Activated CD8-positive, alpha-beta memory T cell treated with anti-CD3 and anti-CD28 coated beads, Interleukin-2, amount 10 ng/mL, durations not matched to agents 7 days and 5 days (primary cell): ENCODE measurements at regions not wholly inside any gene's neighbourhood (a gene's known extent, or its start where the extent isn't known, plus 50 kb on each side); places are given as distances from the start of the nearest gene placed in this dataset.

Experiments
- ATAC-seq: fragments of 150-1000 bp; cut with Tn5 transposase; one replicate; pipeline ENCODE4 v1.10.0; 2021; ENCODE audit warnings: moderate library complexity
- CTCF ChIA-PET: fragments of 350-600 bp; sonication (Branson Sonifier 250); formaldehyde crosslinking; loops from one replicate; lab custom pipeline; 2021; ENCODE audit warnings: antibody characterized with exemption; lab: Charles Lee
- DNase-seq: peaks from one replicate; pipeline ENCODE4 v3.0.0-alpha.2; 2020
- H3K27ac Mint-ChIP-seq: one replicate; pipeline ENCODE4 v1.8.0; 2021; ENCODE audit warnings: mild to moderate bottlenecking, mixed read lengths
- H3K27me3 Mint-ChIP-seq: one replicate; pipeline ENCODE4 v1.8.0; 2021; ENCODE audit warnings: mixed read lengths
- H3K36me3 Mint-ChIP-seq: one replicate; pipeline ENCODE4 v1.8.0; 2021; ENCODE audit warnings: mild to moderate bottlenecking, mixed read lengths
- H3K4me1 Mint-ChIP-seq: one replicate; pipeline ENCODE4 v1.8.0; 2021; ENCODE audit warnings: mixed read lengths
- H3K4me3 Mint-ChIP-seq: one replicate; pipeline ENCODE4 v1.8.0; 2021; ENCODE audit warnings: mild to moderate bottlenecking, moderate library complexity, mixed read lengths
- H3K9me3 Mint-ChIP-seq: one replicate; pipeline ENCODE4 v1.8.0; 2022; ENCODE audit warnings: low read depth, mixed read lengths

DNA sequence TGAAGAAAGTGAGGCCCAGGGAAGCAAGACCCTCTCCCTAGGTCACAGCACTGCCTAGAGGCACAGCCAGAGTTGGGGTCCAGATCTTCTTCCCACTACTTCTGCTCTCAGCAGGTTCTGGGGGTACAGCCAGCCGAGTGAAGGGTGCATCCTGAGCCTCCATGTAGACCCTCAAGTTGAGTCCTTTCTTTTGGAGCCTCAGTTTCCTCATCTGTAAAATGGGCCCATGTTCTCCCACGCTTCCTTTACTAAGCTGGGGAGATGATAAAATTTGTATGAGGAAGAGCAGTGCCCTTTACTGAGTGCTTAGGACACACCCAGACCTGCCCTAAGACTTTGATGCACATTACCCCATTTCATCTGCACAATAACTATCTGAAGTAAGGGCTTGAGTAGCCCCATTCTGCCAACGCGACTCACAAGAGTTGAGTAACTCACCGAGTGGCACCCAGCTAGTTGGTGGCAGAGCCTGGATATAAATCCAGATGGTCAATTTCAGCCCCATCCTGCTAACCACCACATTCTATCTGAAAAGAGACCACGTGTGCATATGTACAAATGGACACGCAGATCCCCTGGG, 64.3 kb upstream of the GGTA1 start:
- CTCF ChIA-PET, result no interaction called here
- Mint-ChIP-seq H3K27ac (no peak overlapping the region), H3K4me3 (no peak overlapping the region), H3K4me1 (peaks cover 2% of the 10 kb centered on the region), H3K9me3 (no peaks in the 10 kb centered on the region), H3K27me3 (peaks cover 3% of the 10 kb centered on the region), H3K36me3 (no peaks in the 10 kb centered on the region)
- no peak for ATAC-seq
- DNase-seq, result no peak

DNA sequence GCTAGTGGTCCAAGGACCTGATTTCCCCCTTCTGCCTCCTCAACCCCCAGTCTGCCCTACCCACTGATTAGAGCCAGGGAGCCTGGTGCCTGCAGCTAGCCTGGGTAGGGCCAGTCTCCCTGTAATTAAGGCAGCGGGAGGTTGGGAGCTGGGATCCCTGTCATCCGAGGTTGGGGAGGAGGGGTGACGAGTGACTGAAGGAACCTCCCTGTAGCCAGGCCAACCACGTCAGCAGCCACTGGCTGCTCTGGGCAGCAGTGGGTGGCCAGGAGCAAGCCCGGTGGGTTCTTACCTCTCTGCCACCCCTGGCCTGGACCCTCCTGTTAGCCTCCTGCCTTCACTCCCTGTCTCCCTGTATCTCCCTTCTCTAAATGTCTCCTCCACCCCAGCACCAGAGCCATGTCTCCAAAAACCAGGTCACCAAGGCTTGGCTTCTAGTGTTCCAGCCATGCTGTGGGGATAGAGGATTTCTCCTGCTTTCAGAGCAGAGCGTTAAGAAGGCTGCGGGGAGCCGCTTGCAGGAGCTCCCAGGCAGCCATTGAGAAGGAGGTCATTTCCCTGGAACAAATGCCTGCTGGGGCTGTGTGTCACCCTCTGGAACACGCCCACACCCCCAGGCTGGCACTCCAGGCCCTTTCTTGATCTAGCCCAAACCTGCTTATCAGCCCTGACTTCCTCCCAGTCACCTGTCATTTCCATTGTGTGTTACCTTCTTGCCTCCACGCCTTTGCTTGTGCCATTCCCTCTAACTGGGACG, 65.0 kb upstream of the GGTA1 start:
- CTCF ChIA-PET, result no interaction called here
- ATAC-seq, result no peak
- no peak for DNase-seq

DNA sequence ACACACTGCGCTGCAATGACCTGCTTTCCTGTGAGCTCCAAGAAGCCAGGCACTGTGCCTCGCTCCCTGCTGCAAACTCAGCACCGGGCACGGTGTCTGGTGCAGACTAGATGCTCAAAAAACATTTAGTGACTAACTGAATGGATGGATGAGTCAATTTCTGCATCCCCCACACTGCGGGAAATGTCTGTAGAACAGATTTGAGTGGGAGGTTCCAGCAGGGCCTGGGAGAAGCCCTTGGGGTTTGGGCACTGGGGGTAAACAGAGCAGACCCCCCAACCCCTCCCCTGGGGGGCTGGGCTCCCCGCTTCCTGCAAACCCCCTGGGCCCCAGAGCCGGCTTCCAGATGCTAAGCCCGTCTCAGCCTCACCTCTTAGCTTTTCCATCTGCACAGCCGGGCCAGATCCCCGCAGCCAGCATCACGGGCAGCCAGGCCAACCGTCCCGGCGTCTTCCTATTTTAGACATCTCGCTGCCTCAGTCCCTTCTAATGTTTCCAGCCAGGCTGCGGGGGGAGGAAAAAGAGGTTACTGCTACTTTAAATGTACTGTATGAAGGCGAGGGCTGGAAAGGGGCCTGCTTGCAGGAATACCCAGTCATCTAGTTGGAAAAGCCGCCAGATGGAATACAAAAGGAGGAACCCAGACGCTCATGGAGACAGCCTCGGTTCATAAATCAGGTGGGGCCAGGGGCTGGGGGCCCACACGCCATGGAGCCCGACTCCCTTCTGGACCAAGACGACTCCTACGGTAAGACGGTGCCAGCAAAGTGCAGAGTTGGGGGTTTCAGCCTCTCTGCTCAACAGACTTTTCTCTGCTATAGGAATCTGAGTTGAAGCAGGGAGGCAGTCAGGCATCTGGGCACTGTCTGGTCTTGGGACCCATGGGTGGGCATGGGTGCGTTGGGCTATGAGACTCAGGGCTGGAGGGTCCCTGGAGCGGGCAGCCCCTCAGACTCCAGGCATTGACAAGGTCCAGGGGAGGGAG, 67.1 kb upstream of the GGTA1 start:
- DNase-seq, result no peak
- Mint-ChIP-seq H3K27me3 (peaks cover 11% of the 10 kb centered on the region), H3K4me3 (no peak overlapping the region), H3K4me1 (no peaks in the 10 kb centered on the region), H3K36me3 (no peaks in the 10 kb centered on the region), H3K27ac (no peak overlapping the region), H3K9me3 (no peaks in the 10 kb centered on the region)
- CTCF ChIA-PET, result interaction anchor here (1.2 kb wide), 1 partner anchor 21 kb away, joined by 3 read pairs; no protein-coding TSS in a partner anchor
- no peak for ATAC-seq

More for the DNA sequence above, 65.0 kb upstream of the GGTA1 start:
- no peak overlapping the region for H3K4me3 Mint-ChIP-seq
- no peak overlapping the region for H3K27ac Mint-ChIP-seq
- no peaks in the 10 kb centered on the region for H3K9me3 Mint-ChIP-seq
- H3K27me3 Mint-ChIP-seq, result peaks cover 3% of the 10 kb centered on the region
- peaks cover 2% of the 10 kb centered on the region for H3K4me1 Mint-ChIP-seq
- H3K36me3 Mint-ChIP-seq, result no peaks in the 10 kb centered on the region

DNA sequence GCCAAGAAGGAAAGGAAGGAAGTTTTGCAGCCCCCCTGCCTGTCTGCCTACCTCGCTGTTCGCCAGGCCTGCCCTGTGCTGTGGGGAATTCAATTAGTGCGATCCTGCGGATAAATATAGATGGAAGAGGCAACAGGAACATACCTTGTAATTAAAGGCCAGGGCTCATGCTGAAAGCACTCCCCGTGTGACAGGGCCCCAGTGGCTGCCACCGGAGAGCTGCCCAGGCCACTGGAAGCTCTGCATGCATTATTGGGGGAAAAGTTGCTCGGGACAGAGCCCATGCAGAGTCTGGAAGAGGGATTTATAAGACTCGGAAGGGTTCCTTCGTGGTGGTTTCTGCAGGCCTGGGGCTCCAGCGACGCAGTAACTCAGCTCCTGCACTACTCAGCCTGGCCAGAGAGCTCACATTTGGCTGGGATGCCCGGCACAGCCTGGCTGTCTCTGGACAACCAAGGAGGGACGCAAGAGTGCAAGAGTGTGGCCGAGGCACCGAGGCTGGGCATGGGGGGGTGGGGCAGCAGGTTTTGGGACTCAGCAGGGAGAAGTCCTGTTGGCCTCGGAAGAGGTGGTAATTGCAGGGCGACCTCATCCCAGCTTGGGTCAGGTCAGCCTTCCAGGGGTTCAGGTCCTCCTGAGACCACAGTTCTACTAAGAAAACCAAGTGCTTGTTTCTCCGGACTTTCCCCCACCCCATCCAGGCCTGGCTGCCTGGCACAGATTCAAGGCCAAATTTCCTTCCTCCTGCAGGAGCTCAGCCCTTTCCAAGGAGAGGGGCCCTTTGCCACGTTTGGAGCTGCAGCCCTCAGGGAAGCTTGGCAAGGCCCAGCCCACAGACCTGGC, 68.1 kb upstream of the GGTA1 start:
- no peaks in the 10 kb centered on the region for H3K36me3 Mint-ChIP-seq

DNA sequence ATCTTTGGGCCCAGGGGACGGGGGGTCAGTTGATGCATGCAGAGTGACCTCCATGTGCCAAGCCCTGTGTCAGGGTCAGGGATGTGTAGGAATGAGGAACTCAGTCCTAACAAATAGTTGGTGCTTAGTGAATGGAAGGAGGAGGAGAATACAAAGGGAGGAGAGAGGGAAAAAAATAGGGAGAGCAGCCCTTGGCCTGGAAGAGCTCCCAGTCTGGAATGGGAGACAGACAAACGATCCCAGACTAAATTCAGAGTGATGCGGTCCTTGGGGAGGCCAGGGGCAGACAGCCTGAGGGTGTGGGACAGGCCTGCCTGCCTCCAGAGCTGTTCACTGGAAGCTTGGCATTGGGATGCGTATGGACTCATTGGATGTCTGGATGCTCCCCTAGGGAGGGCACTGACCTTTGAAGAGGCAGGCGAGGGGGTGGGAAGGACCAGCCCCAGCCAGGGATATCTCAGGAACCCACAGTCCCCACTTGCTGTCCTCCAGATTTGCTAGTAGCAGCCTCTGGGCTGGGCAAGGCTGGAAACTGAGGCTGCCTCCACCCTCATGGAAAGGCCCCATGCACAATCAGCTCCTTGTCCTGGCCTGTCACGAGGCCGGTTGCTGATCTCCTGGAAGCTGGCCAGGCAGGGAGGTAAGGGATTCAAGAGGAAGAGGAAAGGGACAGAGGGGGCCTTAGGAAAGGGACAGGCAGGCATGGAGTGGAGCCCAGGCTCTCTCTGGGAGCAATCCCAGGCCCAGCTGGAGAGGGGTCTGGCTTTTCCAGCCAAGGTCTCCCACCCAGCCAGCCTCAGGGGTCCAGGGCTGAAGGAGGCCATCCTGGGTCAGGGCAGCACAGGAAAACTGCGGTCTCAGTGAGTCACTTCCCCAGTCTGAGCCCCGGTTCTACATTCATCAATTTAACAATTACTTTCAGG, 69.0 kb upstream of the GGTA1 start:
- H3K27ac Mint-ChIP-seq, result no peak overlapping the region
- CTCF ChIA-PET, result interaction anchor here (1.2 kb wide), 1 partner anchor 23 kb away, joined by 3 read pairs; no protein-coding TSS in a partner anchor
- no peaks in the 10 kb centered on the region for H3K9me3 Mint-ChIP-seq
- DNase-seq (no peak), ATAC-seq (no peak)
- peaks cover 11% of the 10 kb centered on the region for H3K27me3 Mint-ChIP-seq
- no peak overlapping the region for H3K4me3 Mint-ChIP-seq
- H3K36me3 Mint-ChIP-seq, result no peaks in the 10 kb centered on the region
- H3K4me1 Mint-ChIP-seq, result no peaks in the 10 kb centered on the region

More for the DNA sequence above, 68.1 kb upstream of the GGTA1 start:
- CTCF ChIA-PET, result interaction anchor here (1.2 kb wide), 1 partner anchor 22 kb away, joined by 3 read pairs; no protein-coding TSS in a partner anchor
- Mint-ChIP-seq H3K27me3 (peaks cover 11% of the 10 kb centered on the region), H3K4me3 (no peak overlapping the region), H3K4me1 (no peaks in the 10 kb centered on the region), H3K27ac (no peak overlapping the region), H3K9me3 (no peaks in the 10 kb centered on the region)
- ATAC-seq, result no peak
- no peak for DNase-seq

DNA sequence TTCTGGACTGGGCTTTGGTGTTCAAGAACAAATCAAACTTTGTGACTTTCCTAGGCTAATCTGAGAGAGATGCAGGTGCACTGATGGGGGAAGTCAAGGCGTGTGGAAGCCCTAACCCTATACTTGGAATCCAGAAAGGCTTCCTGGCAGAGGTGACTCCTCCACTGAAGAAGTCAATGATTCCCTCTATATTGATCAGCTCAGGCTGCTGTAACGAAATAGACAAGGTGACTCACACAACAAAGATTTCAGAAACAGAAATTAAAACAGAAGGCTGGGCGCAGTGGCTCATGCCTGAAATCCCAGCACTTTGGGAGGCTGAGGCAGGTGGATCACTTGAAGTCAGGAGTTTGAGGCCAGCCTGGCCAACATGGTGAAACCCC, 69.6 kb upstream of the GGTA1 start:
- DNase-seq (no peak), ATAC-seq (no peak)
- H3K27ac Mint-ChIP-seq, result no peak overlapping the region
- CTCF ChIA-PET, result interaction anchor here (0.8 kb wide), 1 partner anchor 19 kb away, joined by 3 read pairs; no protein-coding TSS in a partner anchor
- no peaks in the 10 kb centered on the region for H3K36me3 Mint-ChIP-seq
- peaks cover 11% of the 10 kb centered on the region for H3K27me3 Mint-ChIP-seq
- no peaks in the 10 kb centered on the region for H3K9me3 Mint-ChIP-seq
- no peaks in the 10 kb centered on the region for H3K4me1 Mint-ChIP-seq
- H3K4me3 Mint-ChIP-seq, result no peak overlapping the region

DNA sequence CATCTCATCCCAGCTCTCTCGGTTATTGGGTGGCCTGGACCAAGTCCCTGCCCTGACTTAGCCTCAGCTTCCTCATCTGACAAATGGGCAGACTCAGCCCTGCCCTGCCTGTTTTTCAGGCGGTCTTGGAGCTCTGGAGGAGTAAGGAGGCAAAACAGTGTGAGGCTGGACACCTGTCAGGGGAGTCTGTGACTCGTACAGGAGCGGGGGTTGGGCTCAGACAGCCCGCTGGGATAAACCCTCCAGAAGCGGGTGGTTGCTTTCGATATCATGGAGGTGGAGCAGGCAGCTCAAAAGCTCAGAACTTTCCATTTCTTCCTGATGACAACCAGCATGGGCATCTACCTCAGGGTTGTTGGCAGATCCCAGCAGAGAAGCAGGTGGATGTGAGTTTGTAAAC, 72.9 kb upstream of the GGTA1 start:
- H3K4me1 Mint-ChIP-seq, result no peaks in the 10 kb centered on the region
- H3K4me3 Mint-ChIP-seq, result no peak overlapping the region
- CTCF ChIA-PET, result interaction anchor here (1.3 to 1.6 kb wide), 2 partner anchors 22 to 27 kb away, joined by 3 to 4 read pairs; no protein-coding TSS in a partner anchor
- no peaks in the 10 kb centered on the region for H3K9me3 Mint-ChIP-seq
- ATAC-seq, result no peak
- peaks cover 7% of the 10 kb centered on the region for H3K27me3 Mint-ChIP-seq
- no peaks in the 10 kb centered on the region for H3K36me3 Mint-ChIP-seq
- H3K27ac Mint-ChIP-seq, result no peak overlapping the region
- no peak for DNase-seq

DNA sequence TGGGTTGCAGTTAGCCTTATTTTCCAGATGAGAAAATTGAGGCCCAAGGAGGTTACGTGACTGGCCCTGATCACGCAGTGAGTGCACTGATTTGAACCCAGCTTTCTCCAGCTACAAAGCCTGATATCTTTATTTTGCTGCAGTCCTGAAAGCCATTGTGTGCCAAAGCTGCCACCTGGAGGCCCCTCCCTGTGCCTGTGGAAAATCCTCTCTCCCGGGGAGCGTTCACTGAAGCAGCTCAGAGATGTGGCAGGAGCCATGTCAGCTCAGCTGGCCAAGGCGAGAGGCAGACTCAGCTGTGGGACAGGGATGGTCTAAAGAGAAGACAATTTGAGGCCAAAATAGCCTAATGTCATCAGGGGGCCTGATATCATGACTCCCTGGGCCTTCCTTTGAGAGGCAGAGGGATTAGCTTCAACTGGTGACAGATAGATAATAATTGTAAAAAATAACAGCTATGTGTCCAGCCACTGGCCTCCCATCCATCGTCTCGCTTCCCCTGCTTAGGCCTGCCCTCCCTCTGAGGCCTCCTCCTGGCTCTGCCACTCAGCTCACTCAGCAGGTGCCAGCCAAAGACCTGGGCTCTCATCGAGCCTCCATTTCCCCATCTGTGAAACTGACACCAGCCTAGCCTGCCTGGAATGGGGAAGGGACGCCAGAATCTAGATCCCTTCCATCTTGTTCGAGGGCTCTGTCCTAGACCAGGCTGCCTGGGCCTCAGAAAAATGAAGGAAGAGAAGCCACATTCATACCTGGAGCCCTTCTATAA, 74.3 kb upstream of the GGTA1 start:
- Mint-ChIP-seq H3K4me1 (no peaks in the 10 kb centered on the region), H3K9me3 (no peaks in the 10 kb centered on the region), H3K27ac (no peak overlapping the region), H3K36me3 (no peaks in the 10 kb centered on the region), H3K4me3 (no peak overlapping the region), H3K27me3 (peaks cover 7% of the 10 kb centered on the region)
- DNase-seq (no peak), ATAC-seq (no peak)
- CTCF ChIA-PET, result interaction anchor here (1.3 to 1.6 kb wide), 2 partner anchors 23 to 28 kb away, joined by 3 to 4 read pairs; no protein-coding TSS in a partner anchor

GRCh38 chr9:121574774-121575519, 75.3 kb upstream of the GGTA1 start:
- no peaks in the 10 kb centered on the region for H3K9me3 Mint-ChIP-seq

GRCh38 chr9:121576281-121577075, 75.0 kb upstream of the DAB2IP start:
- CTCF ChIA-PET, result no interaction called here

More at GRCh38 chr9:121574774-121575519, 75.3 kb upstream of the GGTA1 start:
- no peak overlapping the region for H3K4me3 Mint-ChIP-seq
- CTCF ChIA-PET, result no interaction called here
- H3K4me1 Mint-ChIP-seq, result no peaks in the 10 kb centered on the region
- DNase-seq (no peak), ATAC-seq (no peak)
- H3K36me3 Mint-ChIP-seq, result no peaks in the 10 kb centered on the region
- peaks cover 7% of the 10 kb centered on the region for H3K27me3 Mint-ChIP-seq
- no peak overlapping the region for H3K27ac Mint-ChIP-seq

More at GRCh38 chr9:121576281-121577075, 75.0 kb upstream of the DAB2IP start:
- Mint-ChIP-seq H3K4me1 (no peaks in the 10 kb centered on the region), H3K36me3 (no peaks in the 10 kb centered on the region), H3K9me3 (no peaks in the 10 kb centered on the region), H3K27me3 (peaks cover 4% of the 10 kb centered on the region), H3K4me3 (no peak overlapping the region), H3K27ac (no peak overlapping the region)
- no peak for DNase-seq
- no peak for ATAC-seq
